PC-3 (cell line): ENCODE measurements at regions not wholly inside any gene's neighbourhood (a gene's known extent, or its start where the extent isn't known, plus 50 kb on each side); places are given as distances from the start of the nearest gene placed in this dataset.

Experiments
- EZH2 ChIP-seq: fragments of 300-600 bp; sonication (generic); IDR thresholded peaks from one replicate; pipeline ENCODE4 v1.6.1; 2017; ENCODE audit warnings: antibody characterized with exemption, mild to moderate bottlenecking, low read length; ENCODE audit not compliant: unreplicated experiment
- TF ChIP-seq, protein P1 (sequence below): fragments of 300-600 bp; sonication (generic); conservative IDR thresholded peaks from 2 replicates; pipeline ENCODE4 v1.5.1; 2017; ENCODE audit warnings: antibody characterized with exemption, low read depth, mild to moderate bottlenecking, low read length

DNA sequence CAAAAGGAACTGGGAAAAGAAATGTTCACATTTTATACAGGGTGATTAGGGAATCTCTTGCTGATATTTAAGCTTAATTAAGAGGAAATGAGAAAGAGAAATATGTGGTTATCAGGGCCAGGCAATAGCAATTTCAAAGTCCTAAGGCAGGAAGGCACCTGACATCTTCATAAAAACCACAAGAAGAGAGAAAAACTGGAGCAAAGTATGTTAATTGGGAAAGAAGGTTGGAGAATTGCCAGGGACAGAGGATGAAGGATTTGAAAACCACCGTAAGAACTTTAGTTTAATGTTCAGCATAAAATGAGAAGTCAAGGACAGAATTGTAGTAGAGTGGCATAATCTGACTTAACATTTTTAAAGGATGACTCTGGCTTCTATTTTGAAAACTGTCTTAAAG, 691.8 kb upstream of the NRXN1 start:
- TF ChIP-seq, protein P1, sequence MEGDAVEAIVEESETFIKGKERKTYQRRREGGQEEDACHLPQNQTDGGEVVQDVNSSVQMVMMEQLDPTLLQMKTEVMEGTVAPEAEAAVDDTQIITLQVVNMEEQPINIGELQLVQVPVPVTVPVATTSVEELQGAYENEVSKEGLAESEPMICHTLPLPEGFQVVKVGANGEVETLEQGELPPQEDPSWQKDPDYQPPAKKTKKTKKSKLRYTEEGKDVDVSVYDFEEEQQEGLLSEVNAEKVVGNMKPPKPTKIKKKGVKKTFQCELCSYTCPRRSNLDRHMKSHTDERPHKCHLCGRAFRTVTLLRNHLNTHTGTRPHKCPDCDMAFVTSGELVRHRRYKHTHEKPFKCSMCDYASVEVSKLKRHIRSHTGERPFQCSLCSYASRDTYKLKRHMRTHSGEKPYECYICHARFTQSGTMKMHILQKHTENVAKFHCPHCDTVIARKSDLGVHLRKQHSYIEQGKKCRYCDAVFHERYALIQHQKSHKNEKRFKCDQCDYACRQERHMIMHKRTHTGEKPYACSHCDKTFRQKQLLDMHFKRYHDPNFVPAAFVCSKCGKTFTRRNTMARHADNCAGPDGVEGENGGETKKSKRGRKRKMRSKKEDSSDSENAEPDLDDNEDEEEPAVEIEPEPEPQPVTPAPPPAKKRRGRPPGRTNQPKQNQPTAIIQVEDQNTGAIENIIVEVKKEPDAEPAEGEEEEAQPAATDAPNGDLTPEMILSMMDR: no peak
- TF ChIP-seq EZH2: no peak
